BE2C (cell line): ENCODE measurements at regions not wholly inside any gene's neighbourhood (a gene's known extent, or its start where the extent isn't known, plus 50 kb on each side); places are given as distances from the start of the nearest gene placed in this dataset.

ENCODE experiments used
- DNase-seq: peaks from one replicate; pipeline ENCODE4 v3.0.0-alpha.2; 2020
- H3K27me3 ChIP-seq: fragments of 250-450 bp; sonication (Bioruptor Pico); 2 replicates; pipeline ENCODE4 v1.5.1; 2020; ENCODE audit warnings: mild to moderate bottlenecking
- H3K36me3 ChIP-seq: fragments of 250-450 bp; sonication (Bioruptor Pico); 2 replicates; pipeline ENCODE4 v1.5.1; 2020; ENCODE audit warnings: mild to moderate bottlenecking
- H3K4me1 ChIP-seq: fragments of 250-450 bp; sonication (Bioruptor Pico); 2 replicates; pipeline ENCODE4 v1.5.1; 2020
- H3K4me3 ChIP-seq: 2 replicates; pipeline ENCODE4 v1.5.1; 2011; ENCODE audit warnings: low read depth, low read length
- H3K9me3 ChIP-seq: fragments of 250-450 bp; sonication (Bioruptor Pico); 2 replicates; pipeline ENCODE4 v1.5.1; 2020
- TF ChIP-seq, protein P1 (sequence below): IDR thresholded peaks from 2 replicates; pipeline ENCODE4 v1.5.1; 2012; ENCODE audit warnings: mild to moderate bottlenecking, low read depth, low read length

DNA sequence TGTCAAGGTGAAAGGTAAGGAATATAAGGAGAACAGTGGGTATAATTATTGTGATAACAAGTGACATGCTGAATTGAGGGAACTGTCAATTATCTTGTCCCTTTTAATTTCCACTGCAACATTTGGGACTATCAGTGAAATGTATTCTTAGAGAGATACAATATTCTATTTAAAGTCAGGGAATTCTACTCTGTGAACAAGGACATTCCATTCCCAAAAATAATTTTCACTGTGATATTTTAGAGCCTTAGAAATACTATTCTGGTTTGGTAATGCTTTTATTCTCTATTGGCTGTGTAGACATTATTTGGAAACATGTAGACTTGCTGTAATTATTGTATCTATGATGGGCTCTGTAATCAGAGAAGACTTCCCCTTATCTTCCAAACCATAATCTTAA lies 248.0 kb upstream of the PCSK5 start:
- H3K9me3 ChIP-seq: no peaks in the 10 kb centered on the region
- TF ChIP-seq, protein P1, sequence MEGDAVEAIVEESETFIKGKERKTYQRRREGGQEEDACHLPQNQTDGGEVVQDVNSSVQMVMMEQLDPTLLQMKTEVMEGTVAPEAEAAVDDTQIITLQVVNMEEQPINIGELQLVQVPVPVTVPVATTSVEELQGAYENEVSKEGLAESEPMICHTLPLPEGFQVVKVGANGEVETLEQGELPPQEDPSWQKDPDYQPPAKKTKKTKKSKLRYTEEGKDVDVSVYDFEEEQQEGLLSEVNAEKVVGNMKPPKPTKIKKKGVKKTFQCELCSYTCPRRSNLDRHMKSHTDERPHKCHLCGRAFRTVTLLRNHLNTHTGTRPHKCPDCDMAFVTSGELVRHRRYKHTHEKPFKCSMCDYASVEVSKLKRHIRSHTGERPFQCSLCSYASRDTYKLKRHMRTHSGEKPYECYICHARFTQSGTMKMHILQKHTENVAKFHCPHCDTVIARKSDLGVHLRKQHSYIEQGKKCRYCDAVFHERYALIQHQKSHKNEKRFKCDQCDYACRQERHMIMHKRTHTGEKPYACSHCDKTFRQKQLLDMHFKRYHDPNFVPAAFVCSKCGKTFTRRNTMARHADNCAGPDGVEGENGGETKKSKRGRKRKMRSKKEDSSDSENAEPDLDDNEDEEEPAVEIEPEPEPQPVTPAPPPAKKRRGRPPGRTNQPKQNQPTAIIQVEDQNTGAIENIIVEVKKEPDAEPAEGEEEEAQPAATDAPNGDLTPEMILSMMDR: no peak
- no peaks in the 10 kb centered on the region for H3K4me1 ChIP-seq

DNA sequence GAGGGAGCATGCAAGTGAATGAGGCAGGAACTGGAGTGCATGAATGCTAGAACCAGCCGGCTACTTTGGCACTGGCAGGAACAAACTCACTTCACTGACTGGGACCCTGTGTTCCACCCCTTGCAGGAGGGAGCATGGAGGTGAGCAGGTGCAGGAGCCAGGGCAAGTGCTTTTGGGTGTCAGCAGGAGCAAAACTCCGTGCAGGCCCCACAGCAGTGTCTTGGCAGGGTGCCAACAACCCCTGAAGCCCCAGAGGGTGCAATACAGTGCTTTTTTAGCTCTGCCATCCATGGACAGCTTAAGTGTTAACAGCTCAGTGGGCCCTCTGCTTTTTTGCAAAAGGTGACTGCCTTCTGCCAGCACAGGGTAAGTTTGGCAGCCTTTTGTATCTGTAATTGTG lies 245.8 kb upstream of the PCSK5 start:
- no peak for DNase-seq
- no peaks in the 10 kb centered on the region for H3K9me3 ChIP-seq

More for the DNA sequence above, 248.0 kb upstream of the PCSK5 start:
- DNase-seq: no peak
- Histone ChIP-seq H3K4me3 (no peak overlapping the region), H3K36me3 (no peaks in the 10 kb centered on the region), H3K27me3 (no peaks in the 10 kb centered on the region)

GRCh38 chr9:75648034-75648433 lies 242.4 kb upstream of the PCSK5 start:
- no peak for DNase-seq
- Histone ChIP-seq H3K36me3 (no peaks in the 10 kb centered on the region), H3K9me3 (no peaks in the 10 kb centered on the region), H3K4me3 (no peak overlapping the region), H3K27me3 (no peaks in the 10 kb centered on the region), H3K4me1 (no peaks in the 10 kb centered on the region)
- TF ChIP-seq, protein P1: no peak

More for the DNA sequence above, 245.8 kb upstream of the PCSK5 start:
- Histone ChIP-seq H3K4me1 (no peaks in the 10 kb centered on the region), H3K27me3 (no peaks in the 10 kb centered on the region), H3K36me3 (no peaks in the 10 kb centered on the region), H3K4me3 (no peak overlapping the region)
- TF ChIP-seq, protein P1: no peak

GRCh38 chr9:75649060-75649459 lies 241.4 kb upstream of the PCSK5 start:
- TF ChIP-seq, protein P1: no peak
- Histone ChIP-seq H3K4me3 (no peak overlapping the region), H3K27me3 (no peaks in the 10 kb centered on the region), H3K9me3 (no peaks in the 10 kb centered on the region), H3K4me1 (no peaks in the 10 kb centered on the region), H3K36me3 (no peaks in the 10 kb centered on the region)
- DNase-seq: no peak

- DNase-seq: no peak
- H3K9me3 ChIP-seq: no peaks in the 10 kb centered on the region
- no peaks in the 10 kb centered on the region for H3K36me3 ChIP-seq
- H3K4me1 ChIP-seq: no peaks in the 10 kb centered on the region
- TF ChIP-seq, protein P1: no peak
- H3K4me3 ChIP-seq: no peak overlapping the region
- no peaks in the 10 kb centered on the region for H3K27me3 ChIP-seq
Observed at GRCh38 chr9:75651709-75652108, 238.8 kb upstream of the PCSK5 start.

- no peak for DNase-seq
Observed at GRCh38 chr9:75653335-75653734, 237.1 kb upstream of the PCSK5 start.

More at GRCh38 chr9:75653335-75653734, 237.1 kb upstream of the PCSK5 start:
- Histone ChIP-seq H3K27me3 (no peaks in the 10 kb centered on the region), H3K4me3 (no peak overlapping the region), H3K36me3 (no peaks in the 10 kb centered on the region), H3K9me3 (no peaks in the 10 kb centered on the region), H3K4me1 (no peaks in the 10 kb centered on the region)
- TF ChIP-seq, protein P1: no peak
